A549 (cell line): ENCODE measurements at regions not wholly inside any gene's neighbourhood (a gene's known extent, or its start where the extent isn't known, plus 50 kb on each side); places are given as distances from the start of the nearest gene placed in this dataset.
A peak's percentile ranks its signal among the peaks of the same experiment; 100 is the strongest.

Source experiments
- ATAC-seq, 2 experiments: fragments of 200-7000 bp in 1 of 2; fragments of >200 bp in 1 of 2; cut with Nextera tagmentation in 1 of 2; cut with Tn5 transposase in 1 of 2; 3 replicates each; pipeline versions ENCODE4 v1.8.0 to v1.9.1; 2018 to 2020; ENCODE audit warnings: mild to moderate bottlenecking in 1 of 2, moderate library complexity in 1 of 2
- CTCF ChIA-PET: fragments of 300-600 bp; sonication (Branson Sonifier 250); formaldehyde crosslinking; extraction: SDS; loops from one replicate; lab custom pipeline; 2021; ENCODE audit warnings: antibody characterized with exemption, inconsistent platforms; lab: Yijun Ruan, JAX
- POLR2A ChIA-PET: fragments of 350-600 bp; formaldehyde crosslinking; extraction: SDS; loops from one replicate; lab custom pipeline; 2021; ENCODE audit warnings: antibody characterized with exemption, inconsistent platforms; lab: Yijun Ruan, JAX
- DNase-seq, 2 experiments: peaks; one replicate each; pipeline versions ENCODE4 v3.0.0 to v3.0.0-alpha.2; 2011 to 2016; ENCODE audit warnings: low read depth in 1 of 2, low spot score in 1 of 2
- FAIRE-seq: peaks from 2 replicates; lab custom pipeline; 2011; peaks lifted over from hg19 to GRCh38; lab: Jason Lieb, UNC
- H3K27ac ChIP-seq, 2 experiments: fragments of >200 bp; sonication (Bioruptor Twin); formaldehyde crosslinking; 3 replicates each; pipeline ENCODE4 v1.5.1; 2016 to 2017
- H3K4me1 ChIP-seq: fragments of >200 bp; sonication (Bioruptor Twin); formaldehyde crosslinking; 3 replicates; pipeline ENCODE4 v1.6.1; 2016
- H3K4me2 ChIP-seq: fragments of >200 bp; sonication (Bioruptor Twin); formaldehyde crosslinking; 3 replicates; pipeline ENCODE4 v1.6.1; 2016
- H3K4me3 ChIP-seq: fragments of >200 bp; sonication (Bioruptor Twin); formaldehyde crosslinking; 3 replicates; pipeline ENCODE4 v1.5.1; 2016
- H3K9me3 ChIP-seq: fragments of >200 bp; sonication (Bioruptor Twin); formaldehyde crosslinking; 3 replicates; pipeline ENCODE4 v1.6.1; 2016
- CBX2 ChIP-seq: fragments of 200-600 bp; sonication (generic); IDR thresholded peaks from 2 replicates; pipeline ENCODE4 v1.6.1; 2016; ENCODE audit warnings: low read depth, mild to moderate bottlenecking, borderline replicate concordance
- CBX8 ChIP-seq: fragments of 200-600 bp; sonication (generic); IDR thresholded peaks from 2 replicates; pipeline ENCODE4 v1.6.1; 2016
- CHD2 ChIP-seq: fragments of 150-350 bp; IDR thresholded peaks from 2 replicates; pipeline ENCODE4 v1.6.1; 2014; ENCODE audit warnings: low read length; ENCODE audit not compliant: partially characterized antibody
- CHD4 ChIP-seq: fragments of 200-600 bp; sonication (generic); IDR thresholded peaks from 2 replicates; pipeline ENCODE4 v1.6.1; 2016; ENCODE audit warnings: antibody characterized with exemption, mild to moderate bottlenecking, borderline replicate concordance
- EHMT2 ChIP-seq: fragments of 200-600 bp; sonication (generic); IDR thresholded peaks from 2 replicates; pipeline ENCODE4 v1.6.1; 2016; ENCODE audit warnings: antibody characterized with exemption, low read depth, mild to moderate bottlenecking, moderate library complexity
- HEYL ChIP-seq: fragments of 250-450 bp; sonication (Bioruptor Pico); IDR thresholded peaks from 2 replicates; pipeline ENCODE4 v1.8.0; 2021; ENCODE audit warnings: mild to moderate bottlenecking, moderate library complexity
- HOXB13 ChIP-seq: fragments of 250-450 bp; sonication (Bioruptor Pico); IDR thresholded peaks from 2 replicates; pipeline ENCODE4 v1.5.0; 2020; ENCODE audit warnings: low read depth, mild to moderate bottlenecking, moderate library complexity
- HOXB5 ChIP-seq: fragments of 250-450 bp; sonication (Bioruptor Pico); IDR thresholded peaks from 2 replicates; pipeline ENCODE4 v1.5.0; 2020; ENCODE audit warnings: mild to moderate bottlenecking, moderate library complexity
- JUN ChIP-seq, 2 experiments: fragments of >200 bp; sonication (Bioruptor Twin); formaldehyde crosslinking; IDR thresholded peaks; 2 replicates in 1 of 2; 3 replicates in 1 of 2; pipeline ENCODE4 v1.6.1; 2016 to 2017
- KDM1A ChIP-seq: fragments of 200-600 bp; sonication (generic); IDR thresholded peaks from 2 replicates; pipeline ENCODE4 v1.6.1; 2016; ENCODE audit warnings: low read depth, mild to moderate bottlenecking
- MAFK ChIP-seq: fragments of 450-650 bp; IDR thresholded peaks from 2 replicates; pipeline ENCODE4 v1.6.1; 2014; ENCODE audit not compliant: partially characterized antibody
- MAZ ChIP-seq: fragments of 150-350 bp; IDR thresholded peaks from 2 replicates; pipeline ENCODE4 v1.6.1; 2014; ENCODE audit warnings: antibody characterized with exemption, low read depth, low read length, borderline replicate concordance
- NFE2L2 ChIP-seq: fragments of 150-350 bp; conservative IDR thresholded peaks from 2 replicates; pipeline ENCODE4 v1.6.1; 2014; ENCODE audit warnings: low read length
- NR3C1 ChIP-seq: fragments of >200 bp; sonication (Bioruptor Twin); formaldehyde crosslinking; IDR thresholded peaks from 3 replicates; pipeline ENCODE4 v1.6.1; 2017
- PHF8 ChIP-seq: fragments of 200-600 bp; sonication (generic); IDR thresholded peaks from 2 replicates; pipeline ENCODE4 v1.6.1; 2016; ENCODE audit warnings: low read depth, mild to moderate bottlenecking, antibody characterized with exemption, moderate library complexity, borderline replicate concordance
- POLR2A ChIP-seq: IDR thresholded peaks from 2 replicates; pipeline ENCODE4 v1.6.1; 2012; ENCODE audit warnings: mild to moderate bottlenecking, low read length
- POLR2AphosphoS2 ChIP-seq: conservative IDR thresholded peaks from 2 replicates; pipeline ENCODE4 v1.6.1; 2012; ENCODE audit warnings: low read length, improper control_type of control experiment, inconsistent platforms
- RAD21 ChIP-seq, 2 experiments: fragments of >200 bp in 1 of 2; sonication (Bioruptor Twin) in 1 of 2; formaldehyde crosslinking in 1 of 2; IDR thresholded peaks in 1 of 2; conservative IDR thresholded peaks in 1 of 2; 2 replicates in 1 of 2; 3 replicates in 1 of 2; pipeline ENCODE4 v1.6.1; 2012 to 2018; ENCODE audit warnings: inconsistent platforms in 1 of 2
- RFX5 ChIP-seq: fragments of 450-650 bp; IDR thresholded peaks from 2 replicates; pipeline ENCODE4 v1.7.1; 2014; ENCODE audit warnings: antibody characterized with exemption, mild to moderate bottlenecking, moderate library complexity
- SMC3 ChIP-seq: fragments of >200 bp; sonication (Bioruptor Twin); formaldehyde crosslinking; IDR thresholded peaks from 3 replicates; pipeline ENCODE4 v1.6.1; 2018; ENCODE audit warnings: inconsistent platforms
- SREBF2 ChIP-seq: fragments of 450-650 bp; IDR thresholded peaks from 2 replicates; pipeline ENCODE4 v1.6.1; 2014; ENCODE audit warnings: mild to moderate bottlenecking, moderate library complexity
- TFCP2L1 ChIP-seq: fragments of 250-450 bp; sonication (Bioruptor Pico); IDR thresholded peaks from 2 replicates; pipeline ENCODE4 v1.5.0; 2021; ENCODE audit warnings: mild to moderate bottlenecking
- TP53 ChIP-seq: fragments of 250-450 bp; sonication (Bioruptor Pico); IDR thresholded peaks from 2 replicates; pipeline ENCODE4 v1.5.0; 2021; ENCODE audit warnings: mild to moderate bottlenecking, moderate library complexity
- WGBS: methylation state at CpG from one replicate; pipeline ENCODE4 v1.1.6; 2017; ENCODE audit errors: missing lambda C conversion rate; 5-methylcytosine and 5-hydroxymethylcytosine counted together
- TF ChIP-seq, protein P1 (sequence below): IDR thresholded peaks from 2 replicates; pipeline ENCODE4 v1.6.1; 2012; ENCODE audit warnings: low read depth, borderline replicate concordance
- TF ChIP-seq, protein P2 (sequence below): fragments of 250-450 bp; sonication (Bioruptor Pico); IDR thresholded peaks from 2 replicates; pipeline ENCODE4 v1.5.0; 2021; ENCODE audit warnings: mild to moderate bottlenecking, moderate library complexity, borderline replicate concordance
- TF ChIP-seq, protein P3 (sequence below): fragments of 450-650 bp; IDR thresholded peaks from 2 replicates; pipeline ENCODE4 v1.6.1; 2014; ENCODE audit warnings: antibody characterized with exemption
- TF ChIP-seq, protein P4 (sequence below): fragments of >200 bp; sonication (Bioruptor Twin); formaldehyde crosslinking; IDR thresholded peaks from 3 replicates; pipeline ENCODE4 v1.5.1; 2016
- TF ChIP-seq, protein P5 (sequence below): fragments of >200 bp; sonication (Bioruptor Twin); formaldehyde crosslinking; IDR thresholded peaks from 3 replicates; pipeline ENCODE4 v1.6.1; 2016

DNA sequence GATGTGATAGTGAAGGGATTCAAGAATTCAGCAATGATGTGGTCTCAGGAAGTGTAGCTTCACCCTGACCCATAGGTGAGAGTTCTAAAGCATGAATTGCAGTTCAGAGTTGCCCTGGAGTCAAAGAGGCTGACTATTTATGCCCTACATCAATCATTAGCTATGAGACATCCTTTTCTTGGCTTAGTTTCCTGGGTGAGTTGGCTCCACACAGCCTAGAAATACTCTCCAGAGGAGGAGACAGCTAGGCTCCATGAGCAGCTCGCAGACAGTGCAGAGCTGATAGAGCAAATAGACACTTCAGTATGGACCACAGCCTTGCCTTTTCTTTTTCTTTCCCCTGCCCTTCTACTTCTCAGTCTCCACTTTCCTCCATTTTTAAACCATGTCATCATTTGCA lies 1651.8 kb downstream of the MAT2B start:
- CTCF ChIA-PET, result interaction anchor here (0.6 kb wide), 1 partner anchor 51 kb away, joined by 3 read pairs; no protein-coding TSS in a partner anchor

GRCh38 chr5:165161204-165161603 lies 1655.8 kb downstream of the MAT2B start:
- ChIA-PET POLR2A (no interaction called here), CTCF (no interaction called here)
- Histone ChIP-seq H3K4me1 (no peaks in the 10 kb centered on the region), H3K27ac (no peak overlapping the region), H3K4me3 (no peak overlapping the region), H3K9me3 (no peaks in the 10 kb centered on the region), H3K4me2 (no peak overlapping the region)
- WGBS, result 0% methylated on average over 6 of the region's 6 CpGs
- peak in 1 of 2 experiments; percentile 58; a peak in 2 of 6 replicates for ATAC-seq
- TF ChIP-seq HOXB5 (CRISPR knock-in tag) (no peak), CBX2 (no peak), POLR2AphosphoS2 (no peak), RFX5 (no peak), JUN (IDR thresholded peaks at IDR 0.05) (no peak), HEYL (CRISPR knock-in tag) (no peak), CHD4 (no peak), RAD21 (conservative IDR thresholded peaks at IDR 0.05 in 1 of 2, IDR thresholded peaks at IDR 0.05 in 1 of 2) (no peak), KDM1A (no peak)
- TF ChIP-seq, protein P1, sequence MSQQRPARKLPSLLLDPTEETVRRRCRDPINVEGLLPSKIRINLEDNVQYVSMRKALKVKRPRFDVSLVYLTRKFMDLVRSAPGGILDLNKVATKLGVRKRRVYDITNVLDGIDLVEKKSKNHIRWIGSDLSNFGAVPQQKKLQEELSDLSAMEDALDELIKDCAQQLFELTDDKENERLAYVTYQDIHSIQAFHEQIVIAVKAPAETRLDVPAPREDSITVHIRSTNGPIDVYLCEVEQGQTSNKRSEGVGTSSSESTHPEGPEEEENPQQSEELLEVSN, result no peak
- TF ChIP-seq, protein P2, sequence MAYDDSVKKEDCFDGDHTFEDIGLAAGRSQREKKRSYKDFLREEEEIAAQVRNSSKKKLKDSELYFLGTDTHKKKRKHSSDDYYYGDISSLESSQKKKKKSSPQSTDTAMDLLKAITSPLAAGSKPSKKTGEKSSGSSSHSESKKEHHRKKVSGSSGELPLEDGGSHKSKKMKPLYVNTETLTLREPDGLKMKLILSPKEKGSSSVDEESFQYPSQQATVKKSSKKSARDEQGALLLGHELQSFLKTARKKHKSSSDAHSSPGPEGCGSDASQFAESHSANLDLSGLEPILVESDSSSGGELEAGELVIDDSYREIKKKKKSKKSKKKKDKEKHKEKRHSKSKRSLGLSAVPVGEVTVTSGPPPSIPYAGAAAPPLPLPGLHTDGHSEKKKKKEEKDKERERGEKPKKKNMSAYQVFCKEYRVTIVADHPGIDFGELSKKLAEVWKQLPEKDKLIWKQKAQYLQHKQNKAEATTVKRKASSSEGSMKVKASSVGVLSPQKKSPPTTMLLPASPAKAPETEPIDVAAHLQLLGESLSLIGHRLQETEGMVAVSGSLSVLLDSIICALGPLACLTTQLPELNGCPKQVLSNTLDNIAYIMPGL (CRISPR knock-in tag), result no peak
- TF ChIP-seq, protein P3, sequence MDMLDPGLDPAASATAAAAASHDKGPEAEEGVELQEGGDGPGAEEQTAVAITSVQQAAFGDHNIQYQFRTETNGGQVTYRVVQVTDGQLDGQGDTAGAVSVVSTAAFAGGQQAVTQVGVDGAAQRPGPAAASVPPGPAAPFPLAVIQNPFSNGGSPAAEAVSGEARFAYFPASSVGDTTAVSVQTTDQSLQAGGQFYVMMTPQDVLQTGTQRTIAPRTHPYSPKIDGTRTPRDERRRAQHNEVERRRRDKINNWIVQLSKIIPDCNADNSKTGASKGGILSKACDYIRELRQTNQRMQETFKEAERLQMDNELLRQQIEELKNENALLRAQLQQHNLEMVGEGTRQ, result no peak
- no peak for FAIRE-seq
- DNase-seq, result peak in 1 of 2 experiments; percentile 18

More for the DNA sequence above, 1651.8 kb downstream of the MAT2B start:
- H3K4me2 ChIP-seq, result no peak overlapping the region
- no peaks in the 10 kb centered on the region for H3K4me1 ChIP-seq
- no peak for FAIRE-seq
- no peak for ATAC-seq
- DNase-seq, result no peak
- no peak for TF ChIP-seq POLR2A
- TF ChIP-seq CBX8, result no peak
- TF ChIP-seq NFE2L2, result no peak
- no peak for TF ChIP-seq TP53
- TF ChIP-seq EHMT2, result no peak
- TF ChIP-seq SMC3, result no peak
- TF ChIP-seq POLR2AphosphoS2, result no peak
- no peak overlapping the region for H3K27ac ChIP-seq
- 0% methylated on average over 1 of the region's 1 CpG for WGBS
- H3K4me3 ChIP-seq, result no peak overlapping the region
- POLR2A ChIA-PET, result no interaction called here
- H3K9me3 ChIP-seq, result no peaks in the 10 kb centered on the region

GRCh38 chr5:165163861-165164260 lies 1658.4 kb downstream of the MAT2B start:
- H3K27ac ChIP-seq, result no peak overlapping the region
- CTCF ChIA-PET, result no interaction called here
- H3K4me3 ChIP-seq, result no peak overlapping the region
- H3K9me3 ChIP-seq, result no peaks in the 10 kb centered on the region; the same call in 2 of the 3 replicates
- no peaks in the 10 kb centered on the region for H3K4me1 ChIP-seq
- FAIRE-seq, result no peak
- DNase-seq, result no peak
- H3K4me2 ChIP-seq, result no peak overlapping the region
- POLR2A ChIA-PET, result no interaction called here
- 8% methylated on average over 2 of the region's 2 CpGs for WGBS
- ATAC-seq, result no peak
- TF ChIP-seq SREBF2, result no peak
- TF ChIP-seq MAZ, result no peak
- TF ChIP-seq RAD21 (conservative IDR thresholded peaks at IDR 0.05 in 1 of 2, IDR thresholded peaks at IDR 0.05 in 1 of 2), result no peak
- TF ChIP-seq, protein P4, sequence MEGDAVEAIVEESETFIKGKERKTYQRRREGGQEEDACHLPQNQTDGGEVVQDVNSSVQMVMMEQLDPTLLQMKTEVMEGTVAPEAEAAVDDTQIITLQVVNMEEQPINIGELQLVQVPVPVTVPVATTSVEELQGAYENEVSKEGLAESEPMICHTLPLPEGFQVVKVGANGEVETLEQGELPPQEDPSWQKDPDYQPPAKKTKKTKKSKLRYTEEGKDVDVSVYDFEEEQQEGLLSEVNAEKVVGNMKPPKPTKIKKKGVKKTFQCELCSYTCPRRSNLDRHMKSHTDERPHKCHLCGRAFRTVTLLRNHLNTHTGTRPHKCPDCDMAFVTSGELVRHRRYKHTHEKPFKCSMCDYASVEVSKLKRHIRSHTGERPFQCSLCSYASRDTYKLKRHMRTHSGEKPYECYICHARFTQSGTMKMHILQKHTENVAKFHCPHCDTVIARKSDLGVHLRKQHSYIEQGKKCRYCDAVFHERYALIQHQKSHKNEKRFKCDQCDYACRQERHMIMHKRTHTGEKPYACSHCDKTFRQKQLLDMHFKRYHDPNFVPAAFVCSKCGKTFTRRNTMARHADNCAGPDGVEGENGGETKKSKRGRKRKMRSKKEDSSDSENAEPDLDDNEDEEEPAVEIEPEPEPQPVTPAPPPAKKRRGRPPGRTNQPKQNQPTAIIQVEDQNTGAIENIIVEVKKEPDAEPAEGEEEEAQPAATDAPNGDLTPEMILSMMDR, result no peak
- TF ChIP-seq, protein P5, sequence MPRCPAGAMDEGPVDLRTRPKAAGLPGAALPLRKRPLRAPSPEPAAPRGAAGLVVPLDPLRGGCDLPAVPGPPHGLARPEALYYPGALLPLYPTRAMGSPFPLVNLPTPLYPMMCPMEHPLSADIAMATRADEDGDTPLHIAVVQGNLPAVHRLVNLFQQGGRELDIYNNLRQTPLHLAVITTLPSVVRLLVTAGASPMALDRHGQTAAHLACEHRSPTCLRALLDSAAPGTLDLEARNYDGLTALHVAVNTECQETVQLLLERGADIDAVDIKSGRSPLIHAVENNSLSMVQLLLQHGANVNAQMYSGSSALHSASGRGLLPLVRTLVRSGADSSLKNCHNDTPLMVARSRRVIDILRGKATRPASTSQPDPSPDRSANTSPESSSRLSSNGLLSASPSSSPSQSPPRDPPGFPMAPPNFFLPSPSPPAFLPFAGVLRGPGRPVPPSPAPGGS, result no peak
- no peak for TF ChIP-seq MAFK
- no peak for TF ChIP-seq CHD2
- no peak for TF ChIP-seq HOXB5 (CRISPR knock-in tag)
- no peak for TF ChIP-seq KDM1A
- TF ChIP-seq, protein P3, result no peak
- no peak for TF ChIP-seq HOXB13 (CRISPR knock-in tag)
- no peak for TF ChIP-seq PHF8
- no peak for TF ChIP-seq NR3C1
- TF ChIP-seq TFCP2L1 (CRISPR knock-in tag), result no peak
